ENCODE measurements at regions not wholly inside any gene's neighbourhood (a gene's known extent, or its start where the extent isn't known, plus 50 kb on each side); places are given as distances from the start of the nearest gene placed in this dataset.
"Not testable (repeated sequence)": the region's sequence is repeated elsewhere in the genome, so short reads cannot be mapped to it uniquely, and the experiment has no call there.

GRCh38 chr11:112624971-112625370 is 336.2 kb upstream of the NCAM1 start:
- DNase-seq: not testable (repeated sequence)

- no peak for DNase-seq
Measured at GRCh38 chr11:112625814-112626213, 335.4 kb upstream of the NCAM1 start.

- DNase-seq: no peak
Measured at GRCh38 chr11:112626731-112627130, 334.5 kb upstream of the NCAM1 start.

- no peak for DNase-seq
Measured at GRCh38 chr11:112627588-112628045, 333.6 kb upstream of the NCAM1 start.

DNA sequence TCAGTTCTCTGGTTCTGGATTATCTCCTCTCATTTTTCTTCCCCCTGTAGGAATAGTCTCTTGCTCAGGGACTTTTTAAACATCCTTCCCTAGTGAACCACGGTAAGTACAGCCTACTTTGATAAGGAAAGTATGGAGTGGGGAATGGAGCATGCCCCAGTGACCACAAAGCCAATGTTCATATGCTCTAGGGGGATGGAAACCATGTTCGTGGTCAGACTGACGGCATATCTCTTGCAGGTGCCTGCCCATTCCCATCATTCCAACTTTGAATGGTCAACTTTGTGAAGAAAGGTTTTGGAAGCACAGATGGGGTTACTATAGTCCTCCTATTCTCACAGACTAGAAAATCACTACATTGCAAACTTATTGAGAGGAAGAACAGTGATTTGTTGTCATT is 332.5 kb upstream of the NCAM1 start:
- no peak for DNase-seq

GRCh38 chr11:112630496-112630895 is 330.7 kb upstream of the NCAM1 start:
- DNase-seq: no peak

DNA sequence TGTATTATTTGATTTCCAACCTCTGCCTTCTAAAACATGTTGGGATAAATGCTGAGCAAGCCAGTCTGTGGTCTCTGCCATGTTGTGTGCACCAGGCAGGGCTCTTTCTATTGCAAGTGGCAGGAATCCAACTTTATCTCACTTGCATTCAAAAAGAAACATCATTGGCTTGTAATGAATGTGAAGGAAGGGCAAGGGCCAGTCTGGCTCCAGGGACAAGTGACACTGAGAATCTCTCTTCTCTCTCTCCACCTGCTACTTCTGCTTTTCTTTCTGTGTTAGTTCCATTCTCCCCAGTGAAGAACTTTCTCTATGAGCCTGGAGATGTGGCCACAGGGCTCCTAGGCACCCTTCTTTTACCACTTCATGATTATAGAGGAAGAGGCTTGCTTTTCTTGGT is 329.9 kb upstream of the NCAM1 start:
- DNase-seq: no peak

DNA sequence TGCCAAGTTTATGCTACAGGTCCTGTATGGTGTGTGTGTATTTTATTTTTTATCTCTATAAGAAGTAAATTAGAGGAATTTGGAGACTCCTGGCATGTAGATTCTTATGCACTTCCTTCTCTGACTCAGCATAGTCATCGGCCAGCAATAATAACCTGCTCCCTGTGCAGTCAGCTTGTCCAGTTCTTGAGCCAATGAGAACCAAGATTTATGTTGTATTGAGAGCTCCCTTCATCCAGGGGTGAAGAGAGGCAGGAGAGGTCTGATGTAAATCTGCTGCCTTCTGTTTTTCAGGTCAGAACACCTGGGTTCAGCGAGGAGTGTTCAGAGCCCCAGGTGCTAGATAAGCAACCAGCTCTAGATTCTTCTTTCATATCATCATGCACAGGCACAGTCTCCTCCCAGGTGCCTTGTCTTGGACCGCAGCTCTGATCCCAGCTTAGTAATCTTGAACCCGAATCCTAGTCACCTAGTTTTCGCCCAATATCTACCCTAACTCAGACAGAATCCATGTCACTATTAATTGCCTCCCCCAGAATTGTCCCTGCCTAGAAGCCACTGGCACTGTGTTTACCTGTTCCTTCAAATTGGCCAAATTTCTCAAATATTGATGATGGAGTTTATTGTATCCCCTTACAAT is 328.2 kb upstream of the NCAM1 start:
- DNase-seq: no peak

- DNase-seq: no peak
Measured at GRCh38 chr11:112634551-112634950, 326.7 kb upstream of the NCAM1 start.

- no peak for DNase-seq
Measured at GRCh38 chr11:112634995-112635737, 326.1 kb upstream of the NCAM1 start.

- no peak for DNase-seq
Measured at GRCh38 chr11:112637076-112637475, 324.1 kb upstream of the NCAM1 start.

DNA sequence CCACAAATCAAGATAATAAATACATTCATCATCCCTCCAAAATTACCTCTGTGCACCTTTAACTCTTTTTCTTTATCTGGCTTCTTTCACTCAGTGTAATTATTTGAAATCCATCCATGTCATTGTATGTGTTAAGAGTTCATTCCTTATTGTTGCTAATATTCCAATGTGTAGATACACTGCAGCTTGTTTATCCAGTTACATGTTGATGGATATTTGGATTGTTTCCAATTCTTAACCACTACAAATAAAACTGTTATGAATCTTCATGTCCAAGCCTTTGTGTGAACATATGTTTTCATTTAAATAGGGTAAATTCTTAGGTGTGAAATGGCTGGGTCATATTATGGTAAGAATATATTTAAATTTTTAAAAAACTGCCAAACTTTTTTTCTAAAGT is 323.3 kb upstream of the NCAM1 start:
- no peak for DNase-seq

- no peak for DNase-seq
Measured at GRCh38 chr11:112639469-112639868, 321.8 kb upstream of the NCAM1 start.

DNA sequence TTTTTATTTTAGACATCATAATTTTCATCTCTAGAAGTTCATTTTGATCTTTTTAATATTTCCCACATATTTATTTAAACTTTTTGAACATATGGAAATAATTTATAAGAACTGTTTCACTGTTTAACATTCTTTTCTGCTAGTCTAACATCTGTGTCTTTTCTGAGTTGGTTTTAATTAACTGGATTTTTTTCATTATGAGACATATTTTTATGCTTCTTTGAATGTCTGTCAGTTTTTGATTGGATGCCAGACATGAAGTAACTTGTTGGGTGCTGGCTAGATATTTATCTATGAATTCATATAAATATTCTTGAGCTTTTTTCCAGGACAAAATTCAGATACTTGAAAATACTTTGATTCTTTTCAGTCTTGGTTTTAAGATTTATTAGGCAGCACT is 317.8 kb upstream of the NCAM1 start:
- no peak for DNase-seq

DNA sequence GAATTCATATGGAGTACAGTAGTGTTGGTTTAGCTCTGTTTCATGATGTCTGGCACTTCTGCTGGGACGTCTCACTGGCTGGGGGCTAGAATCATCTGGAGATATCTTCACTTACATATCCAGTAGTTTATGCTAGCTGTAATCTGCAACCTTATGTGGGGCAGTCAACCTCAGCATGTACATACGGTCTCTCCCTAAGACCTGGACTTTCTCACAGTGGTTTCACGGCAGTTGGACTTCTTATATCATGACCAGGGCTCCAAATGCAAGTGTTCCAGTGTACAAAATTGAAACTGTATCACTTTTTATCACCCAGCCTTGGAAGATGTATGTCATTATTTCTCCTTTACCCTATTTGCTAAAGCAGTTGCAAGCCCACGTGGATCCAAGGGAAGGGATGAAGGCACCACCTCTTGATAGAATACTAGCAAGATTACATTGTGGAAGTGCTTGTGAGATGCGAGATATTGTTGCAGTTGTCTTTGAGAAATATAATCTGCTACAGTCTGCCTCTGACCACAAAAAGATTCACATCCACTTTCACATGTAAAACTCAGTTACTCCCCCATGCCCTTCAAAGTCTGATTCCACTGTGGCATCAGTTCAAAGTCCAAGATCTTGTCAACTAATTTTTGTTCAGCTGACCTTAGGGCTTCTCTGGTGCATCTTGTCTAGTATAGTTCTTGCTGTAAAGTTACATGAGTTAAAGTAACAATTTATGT is 316.6 kb upstream of the NCAM1 start:
- DNase-seq: no peak

- no peak for DNase-seq
Measured at GRCh38 chr11:112649856-112650255, 311.4 kb upstream of the NCAM1 start.

- DNase-seq: peak; percentile 88 to 94
Measured at GRCh38 chr11:112650527-112650926, 310.7 kb upstream of the NCAM1 start.

- DNase-seq: peak in 1 of 2 experiments; percentile 43
Measured at GRCh38 chr11:112651386-112651785, 309.8 kb upstream of the NCAM1 start.

DNA sequence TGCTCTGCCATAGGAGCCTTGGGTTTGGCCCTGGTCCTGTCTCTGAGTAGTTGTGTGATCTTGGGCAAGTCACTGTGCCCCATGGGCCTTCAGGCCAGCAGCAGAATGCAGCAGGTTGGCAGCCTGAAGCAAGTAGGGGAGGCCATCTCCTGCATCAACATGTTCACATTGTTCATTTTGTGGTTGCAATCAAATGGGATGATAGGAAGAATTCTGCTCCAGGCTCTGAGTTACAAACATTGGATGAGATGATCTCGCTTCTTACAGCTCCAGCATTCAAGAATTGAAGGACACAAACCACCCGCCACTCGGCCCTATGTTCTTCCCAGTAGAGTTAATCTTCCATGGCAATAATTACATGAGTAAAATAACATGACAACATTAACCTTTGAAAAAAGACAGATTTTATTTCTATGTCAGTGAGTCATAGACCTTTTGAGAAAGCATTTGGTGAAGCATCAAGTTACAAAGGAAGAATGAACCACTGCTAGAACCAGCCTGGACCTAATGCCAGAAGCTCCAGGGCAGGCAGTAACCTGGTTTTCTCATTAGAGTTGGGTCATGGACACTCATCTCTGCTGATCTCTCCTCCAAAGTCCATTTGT is 308.3 kb upstream of the NCAM1 start:
- DNase-seq: no peak

DNA sequence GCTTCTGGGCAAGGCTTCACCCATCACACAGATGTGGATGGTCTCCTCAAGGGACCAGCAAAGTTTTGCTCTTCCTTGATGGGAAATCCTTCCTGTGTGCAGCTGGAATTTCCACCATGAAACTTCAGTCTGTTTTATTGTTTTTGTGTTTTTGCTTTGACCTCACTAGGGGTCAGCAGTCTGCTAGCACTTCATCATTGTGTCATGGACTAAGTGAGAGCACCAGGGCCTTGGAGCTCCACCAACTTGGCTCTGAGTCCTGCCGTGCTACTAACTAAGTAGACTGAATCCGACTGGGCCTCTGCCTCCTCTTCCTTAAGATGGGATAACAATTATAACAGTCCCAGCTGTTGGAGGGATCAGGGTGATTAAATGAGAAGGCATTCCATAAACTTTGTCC is 305.8 kb upstream of the NCAM1 start:
- peak in 1 of 2 experiments; percentile 43 for DNase-seq

- DNase-seq: no peak
Measured at GRCh38 chr11:112656772-112657428, 304.3 kb upstream of the NCAM1 start.

GRCh38 chr11:112658431-112658878 is 302.8 kb upstream of the NCAM1 start:
- DNase-seq: no peak

GRCh38 chr11:112661146-112661545 is 300.1 kb upstream of the NCAM1 start:
- no peak for DNase-seq
